T1000 (cell line): ENCODE measurements at regions not wholly inside any gene's neighbourhood (a gene's known extent, or its start where the extent isn't known, plus 50 kb on each side); places are given as distances from the start of the nearest gene placed in this dataset.

Experiments
- DNase-seq: peaks from one replicate; lab custom pipeline; 2025; ENCODE audit warnings: mixed read lengths; lab: John Stamatoyannopoulos, UW

DNA sequence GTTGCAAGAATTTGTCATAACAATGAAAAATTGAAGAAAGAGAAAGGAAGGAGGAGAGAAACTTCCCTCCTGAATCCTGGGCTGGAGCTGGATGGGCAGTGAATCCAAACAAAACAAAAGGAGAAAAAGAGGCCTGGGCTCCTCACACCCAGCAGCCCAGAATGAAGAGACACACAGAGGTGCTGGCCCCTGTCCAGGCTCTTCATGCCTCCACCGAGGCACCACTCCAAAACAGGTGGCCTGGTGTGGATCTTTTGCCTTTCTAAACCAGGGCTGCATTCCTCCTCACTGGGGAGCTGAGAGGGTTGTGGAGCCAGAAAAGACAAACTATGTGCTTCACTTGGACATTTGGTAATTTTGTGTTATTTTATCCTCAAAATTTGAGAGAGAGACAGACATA, 76.0 kb downstream of the FAM124B start:
- no peak for DNase-seq

DNA sequence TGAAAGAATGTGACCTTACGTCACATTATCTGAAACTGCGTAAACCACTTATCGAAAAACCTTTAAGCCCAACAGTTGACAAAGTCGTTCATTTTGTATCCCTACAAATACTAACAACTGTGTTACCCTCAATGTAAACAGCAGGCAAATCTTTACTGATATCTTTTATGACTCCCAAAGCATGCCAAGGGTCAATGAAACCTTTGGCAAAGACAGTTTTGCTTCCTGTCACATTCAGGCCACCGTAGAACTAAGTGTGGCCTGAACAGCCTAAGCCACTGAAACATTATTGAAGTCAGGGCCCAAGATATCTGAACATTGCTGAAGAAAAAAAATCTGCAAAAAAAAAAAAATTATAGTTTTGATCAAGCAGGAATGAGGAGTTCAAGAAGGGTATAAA, 77.3 kb downstream of the FAM124B start:
- no peak for DNase-seq

DNA sequence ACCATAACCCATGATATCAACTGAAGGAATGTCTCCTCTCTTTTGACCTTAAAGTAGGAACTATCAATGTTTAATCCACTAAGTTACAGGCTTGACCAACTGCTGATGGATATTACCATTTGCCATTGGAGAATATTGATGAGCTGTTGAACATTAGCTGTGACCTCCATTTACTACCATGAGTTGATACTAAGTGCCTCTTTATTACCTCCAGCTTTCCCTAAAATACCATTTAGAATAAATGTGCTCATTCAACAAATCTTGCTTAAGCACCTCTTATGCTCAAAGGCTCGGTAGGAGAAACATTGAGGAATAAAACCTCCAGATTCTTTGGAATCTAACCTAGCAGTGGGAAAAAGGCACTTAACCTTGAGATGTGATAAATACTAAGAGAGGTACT, 81.2 kb downstream of the FAM124B start:
- no peak for DNase-seq

DNA sequence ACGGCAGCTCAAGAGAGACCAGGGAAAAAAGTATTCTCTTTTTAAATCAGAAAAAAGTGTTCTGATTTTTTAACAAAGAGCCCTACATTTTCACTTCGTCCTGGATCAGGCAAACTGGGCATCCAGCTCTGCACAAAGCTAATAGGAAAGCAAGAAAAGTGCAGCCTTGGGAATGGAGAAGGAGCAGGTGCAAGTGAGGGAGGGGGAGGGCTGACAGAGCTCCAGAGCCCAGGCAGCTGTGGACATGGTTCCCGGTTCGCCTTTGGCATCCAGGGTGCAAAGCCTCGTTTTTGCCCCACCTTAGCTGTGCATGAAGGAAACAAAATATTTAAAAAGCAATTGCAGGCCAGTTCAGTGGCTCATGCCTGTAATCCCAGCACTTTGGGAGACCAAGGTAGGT, 82.2 kb downstream of the FAM124B start:
- no peak for DNase-seq

DNA sequence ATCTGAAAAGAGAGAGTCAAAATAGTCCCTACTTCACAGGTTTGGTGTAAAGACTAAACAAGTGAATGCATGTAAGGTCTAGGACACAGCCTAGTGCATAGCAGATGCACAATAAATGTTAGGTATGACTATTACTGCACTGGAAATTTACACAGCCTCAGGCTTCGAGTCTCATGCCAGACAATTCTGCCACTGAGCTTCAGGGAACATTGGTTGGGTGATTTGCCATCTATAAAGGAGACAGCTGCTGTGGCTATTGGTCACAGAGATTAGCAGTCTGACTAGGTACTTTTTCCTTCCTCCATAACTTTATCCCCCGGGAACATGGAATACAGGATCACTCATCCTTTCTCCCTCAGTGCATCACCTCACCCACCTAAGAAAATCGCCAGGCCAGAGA, 89.2 kb downstream of the FAM124B start:
- no peak for DNase-seq

DNA sequence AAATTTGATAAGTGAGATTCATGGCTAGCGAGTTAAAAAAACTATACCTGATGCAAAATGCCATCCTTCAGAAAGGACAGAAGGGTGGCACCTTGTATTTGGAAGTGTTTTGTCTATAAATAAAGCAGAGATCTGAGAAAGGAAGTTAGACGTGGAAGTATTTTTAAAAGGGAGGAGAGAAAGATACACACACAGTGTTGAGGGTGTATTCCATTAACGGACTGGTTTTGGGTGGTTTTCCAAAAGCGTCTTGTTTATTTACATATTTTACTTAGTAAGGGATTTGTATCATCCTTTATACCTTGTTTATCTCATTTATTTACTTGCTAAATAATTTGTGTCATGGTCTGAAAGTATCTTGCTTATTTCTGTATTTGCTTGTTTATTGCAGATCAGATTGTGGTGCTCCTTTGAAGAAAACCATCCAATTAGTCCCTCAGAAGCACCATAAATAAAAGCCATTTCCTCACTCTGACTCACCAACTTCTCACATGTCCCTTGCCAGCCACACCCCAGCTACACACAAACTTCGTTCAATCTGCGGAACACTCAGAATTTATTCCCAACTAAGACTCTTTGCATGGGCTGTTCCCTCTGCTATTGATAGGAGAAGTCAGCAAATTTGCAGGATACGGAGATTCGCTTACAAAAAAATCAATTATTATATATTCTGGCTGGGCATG, 90.8 kb downstream of the FAM124B start:
- DNase-seq = no peak

DNA sequence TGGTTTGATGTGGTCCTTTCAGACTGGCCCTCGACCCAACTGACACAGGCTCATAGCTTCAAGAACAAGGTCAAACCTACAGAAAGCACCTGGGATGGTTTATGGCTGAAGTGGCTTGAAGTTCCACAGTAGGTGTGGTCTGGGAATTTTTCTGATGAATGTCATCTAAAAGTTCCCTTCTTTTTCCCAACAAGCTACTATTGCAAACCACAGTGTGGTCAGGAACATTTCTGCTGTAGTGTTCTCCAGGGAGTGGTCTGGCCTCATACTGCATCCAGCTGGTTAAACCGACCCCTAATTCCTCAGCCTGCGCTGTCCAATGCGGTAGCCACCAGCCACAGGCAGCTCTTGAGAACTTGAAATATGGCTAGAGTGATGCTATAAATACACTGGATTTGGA, 92.7 kb downstream of the FAM124B start:
- no peak for DNase-seq

DNA sequence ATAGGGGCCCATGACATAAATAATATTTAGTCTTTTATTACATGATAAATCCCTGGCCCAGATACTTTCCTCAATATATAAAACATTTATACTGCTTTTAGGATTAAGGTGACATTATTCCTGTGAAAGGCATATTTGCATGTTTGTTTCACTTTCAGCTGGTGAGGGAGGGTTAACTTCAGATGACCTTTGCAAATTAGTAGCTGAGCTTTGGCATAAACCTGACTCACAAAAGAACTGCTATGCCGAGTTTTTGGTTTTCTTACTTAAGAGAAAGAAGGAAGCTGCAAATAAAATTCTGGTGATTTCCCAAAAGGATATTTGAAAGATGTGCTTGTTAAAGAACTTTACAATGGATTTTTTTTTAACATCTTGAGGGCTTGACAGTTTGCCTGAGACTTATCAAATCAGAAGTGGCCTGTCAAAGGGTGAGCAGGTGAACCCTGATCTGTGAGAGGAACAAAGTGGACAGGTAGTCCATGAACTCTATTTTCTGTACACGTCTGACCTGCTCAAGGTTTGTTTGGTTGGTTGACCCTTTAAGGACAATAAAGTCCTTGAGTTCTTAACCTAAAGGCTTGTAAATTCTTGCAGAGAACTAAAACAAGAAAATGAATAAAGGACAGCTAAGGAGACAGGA, 93.5 kb downstream of the FAM124B start:
- DNase-seq = no peak

DNA sequence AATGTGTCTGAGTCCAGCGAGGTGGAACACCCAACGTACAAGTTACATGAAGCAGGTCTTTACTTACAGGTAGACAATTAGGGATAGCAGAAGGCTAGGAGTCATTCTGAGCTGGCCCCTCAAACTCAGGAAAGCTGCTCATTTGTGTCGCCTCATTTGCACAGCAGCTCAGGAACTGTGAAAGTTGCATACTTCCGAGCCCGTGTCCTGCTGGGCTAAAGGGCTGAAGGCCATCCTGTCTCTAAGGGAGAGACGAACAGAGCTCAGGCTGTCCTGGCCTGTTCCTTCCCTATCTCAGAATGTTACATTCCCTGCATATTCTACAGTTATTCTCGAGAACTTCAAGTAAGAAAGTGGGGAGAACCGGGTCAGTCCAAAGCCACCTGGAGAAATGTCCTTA, 99.0 kb downstream of the FAM124B start:
- no peak for DNase-seq

DNA sequence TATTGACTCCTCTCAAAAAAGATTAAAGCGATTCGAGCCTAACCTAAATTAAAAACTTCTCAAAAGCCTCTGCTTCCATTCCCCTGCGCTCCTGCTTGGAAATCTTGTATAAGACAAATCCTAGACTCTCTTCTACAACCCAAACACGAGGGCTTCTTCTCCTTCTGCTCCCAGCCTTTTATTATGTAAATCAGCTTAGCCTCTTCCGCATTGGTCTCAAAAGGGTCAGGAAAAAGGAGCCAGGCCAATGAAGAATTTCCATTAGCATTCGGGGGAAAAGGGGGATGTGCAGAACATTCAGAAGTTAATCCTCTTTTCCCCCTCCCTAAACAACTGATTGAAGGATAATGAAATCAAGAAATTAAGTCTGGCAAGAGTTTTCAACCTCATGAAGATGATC, 107.9 kb downstream of the FAM124B start:
- no peak for DNase-seq

DNA sequence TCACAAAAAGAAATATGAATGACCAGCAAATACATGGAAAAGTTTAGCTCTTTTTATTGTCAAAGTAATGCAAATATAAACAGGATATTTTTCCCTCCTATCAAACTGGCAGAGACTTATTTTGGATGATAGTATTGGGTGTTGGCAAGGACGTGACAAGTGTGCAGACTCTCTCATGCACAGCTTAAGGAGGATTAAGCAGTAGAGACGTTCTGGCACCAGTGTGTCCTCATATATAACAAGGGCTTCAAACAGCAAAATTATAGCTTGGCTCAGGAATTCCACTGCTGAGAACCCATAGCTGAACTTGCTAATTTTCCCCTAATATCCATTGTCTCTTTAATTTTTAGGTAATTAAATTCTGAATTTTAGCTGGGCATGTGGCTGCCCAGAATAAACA, 114.4 kb downstream of the FAM124B start:
- no peak for DNase-seq

DNA sequence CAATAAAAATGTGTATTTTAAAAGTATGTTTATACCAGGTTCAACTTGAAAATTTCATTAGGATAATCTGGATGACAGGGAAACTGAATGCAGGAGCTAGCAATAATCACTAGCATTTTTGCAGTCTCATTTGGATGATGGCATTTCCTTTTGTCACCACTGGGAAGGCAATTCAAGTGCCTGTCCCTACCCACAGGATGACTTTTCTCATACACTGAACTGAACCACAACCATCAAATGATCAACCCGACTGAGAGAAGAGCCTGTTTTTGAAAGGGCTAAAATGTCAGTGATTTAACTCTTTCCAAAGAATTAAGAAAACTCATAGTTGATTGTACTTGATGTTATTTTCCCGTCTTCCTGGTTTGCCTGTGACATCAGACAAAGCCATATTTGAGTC, 115.0 kb downstream of the FAM124B start:
- DNase-seq = no peak

DNA sequence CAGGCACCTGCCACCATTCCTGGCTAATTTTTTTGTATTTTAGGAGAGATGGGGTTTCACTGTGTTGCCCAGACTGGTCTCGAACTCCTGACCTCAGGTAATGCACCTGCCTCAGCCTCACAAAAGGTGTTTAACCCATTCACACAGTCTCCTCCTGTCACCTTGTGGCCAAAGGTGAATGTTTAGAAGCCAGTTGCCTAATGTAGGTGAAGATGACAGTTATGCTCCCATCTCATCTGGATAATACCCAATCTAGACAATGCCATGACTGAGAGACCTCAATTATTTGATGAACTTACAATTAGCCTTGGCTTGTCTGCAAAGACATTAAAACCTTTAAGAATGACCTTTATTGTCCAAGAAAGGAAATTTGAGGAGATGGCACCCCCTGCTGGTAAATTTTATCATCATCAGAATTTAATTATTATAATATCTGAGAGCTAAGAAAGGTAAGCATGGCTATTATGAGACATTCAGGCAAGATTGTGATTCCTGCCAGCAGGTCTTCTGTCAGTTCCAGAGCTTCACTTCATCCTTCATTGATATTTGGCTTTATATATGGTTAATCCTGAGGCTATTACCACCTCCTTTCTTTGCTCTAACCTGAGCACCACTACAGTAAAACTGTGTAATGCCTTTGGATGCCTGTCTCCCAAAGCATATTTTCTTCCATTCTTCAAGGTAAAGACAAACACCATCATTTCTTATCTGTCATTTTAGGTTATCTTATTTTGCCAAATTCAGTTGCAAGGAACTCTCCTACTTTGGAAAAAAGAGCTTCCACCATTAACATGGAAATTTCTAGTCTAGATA, 117.6 kb downstream of the FAM124B start:
- no peak for DNase-seq

DNA sequence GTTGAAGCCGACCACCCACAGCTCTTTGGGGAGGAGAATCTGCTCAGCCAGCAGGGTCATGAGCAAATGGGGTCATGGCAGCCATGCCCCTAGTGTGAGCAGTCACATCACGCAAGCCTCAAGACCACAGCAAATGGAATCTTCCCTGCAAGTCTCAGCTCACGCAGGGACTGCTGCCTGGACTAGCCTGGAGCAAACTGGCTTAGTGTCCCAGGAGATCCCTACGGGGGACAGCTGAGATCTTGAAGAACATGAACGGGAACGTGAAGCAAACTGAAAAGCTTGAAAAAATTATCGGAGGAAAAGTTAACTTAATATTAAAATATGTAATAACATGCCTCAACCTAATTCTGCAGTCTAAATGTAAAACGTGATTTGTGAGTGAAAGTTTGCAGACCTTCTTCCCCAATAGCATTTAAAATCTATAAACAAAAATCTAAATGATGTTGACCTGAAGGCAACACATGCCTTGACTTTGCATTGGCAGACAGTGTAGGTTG, 118.4 kb downstream of the FAM124B start:
- DNase-seq = no peak

DNA sequence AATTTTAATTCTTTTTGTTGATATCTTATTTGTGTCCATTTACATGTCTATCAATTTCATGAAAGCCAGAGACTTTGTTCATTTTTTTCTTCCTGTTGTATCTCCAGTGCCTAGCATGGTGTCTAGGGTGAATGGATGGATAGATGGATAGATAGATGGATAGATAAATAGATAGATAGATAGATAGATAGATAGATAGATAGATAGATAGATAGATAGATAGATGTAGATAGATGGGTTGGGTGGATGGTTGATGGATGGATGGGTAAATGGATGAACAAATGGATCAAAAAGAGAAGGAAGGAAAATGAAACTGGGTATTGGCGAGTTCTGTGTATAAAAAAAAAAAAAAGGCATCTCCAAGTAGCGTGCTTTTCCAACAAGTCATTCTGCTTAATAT, 120.5 kb downstream of the FAM124B start:
- DNase-seq = no peak

DNA sequence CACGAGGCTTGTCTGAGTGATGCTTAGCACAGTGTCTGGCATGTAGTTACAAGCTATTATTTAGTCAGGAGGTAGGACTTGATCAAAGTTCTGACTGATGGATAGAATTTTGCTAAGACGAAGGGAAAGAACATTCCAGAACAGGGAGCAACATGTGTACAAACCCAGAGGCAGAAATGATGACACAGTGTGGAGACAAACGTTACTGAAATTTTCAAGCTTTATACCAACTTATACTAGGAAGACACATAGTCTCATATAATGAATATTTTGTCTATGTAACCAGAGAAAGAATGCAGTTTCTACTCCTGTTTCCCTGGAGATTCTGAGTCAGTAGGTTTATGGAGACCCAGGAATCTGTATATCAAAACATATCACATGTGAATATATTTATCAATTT, 123.4 kb downstream of the FAM124B start:
- DNase-seq = no peak

DNA sequence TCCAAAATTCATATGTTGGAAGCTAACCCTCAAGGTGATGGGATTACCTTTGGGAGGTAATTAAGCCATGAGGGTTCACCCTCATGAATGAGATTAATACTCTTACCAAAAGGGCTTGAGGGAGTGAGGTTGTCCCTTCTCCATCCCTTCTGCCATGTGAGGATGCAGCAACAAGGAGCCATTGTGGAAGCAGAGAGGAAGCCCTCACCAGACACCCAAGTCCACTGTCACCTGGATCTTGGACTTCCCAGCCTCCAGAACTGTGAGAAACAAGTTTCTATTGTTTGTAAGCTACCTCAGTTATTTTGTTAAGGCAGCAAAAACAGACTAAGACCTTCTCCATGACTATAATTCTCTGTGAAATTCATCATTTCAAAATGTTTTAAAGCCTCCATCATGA, 125.7 kb downstream of the FAM124B start:
- no peak for DNase-seq

DNA sequence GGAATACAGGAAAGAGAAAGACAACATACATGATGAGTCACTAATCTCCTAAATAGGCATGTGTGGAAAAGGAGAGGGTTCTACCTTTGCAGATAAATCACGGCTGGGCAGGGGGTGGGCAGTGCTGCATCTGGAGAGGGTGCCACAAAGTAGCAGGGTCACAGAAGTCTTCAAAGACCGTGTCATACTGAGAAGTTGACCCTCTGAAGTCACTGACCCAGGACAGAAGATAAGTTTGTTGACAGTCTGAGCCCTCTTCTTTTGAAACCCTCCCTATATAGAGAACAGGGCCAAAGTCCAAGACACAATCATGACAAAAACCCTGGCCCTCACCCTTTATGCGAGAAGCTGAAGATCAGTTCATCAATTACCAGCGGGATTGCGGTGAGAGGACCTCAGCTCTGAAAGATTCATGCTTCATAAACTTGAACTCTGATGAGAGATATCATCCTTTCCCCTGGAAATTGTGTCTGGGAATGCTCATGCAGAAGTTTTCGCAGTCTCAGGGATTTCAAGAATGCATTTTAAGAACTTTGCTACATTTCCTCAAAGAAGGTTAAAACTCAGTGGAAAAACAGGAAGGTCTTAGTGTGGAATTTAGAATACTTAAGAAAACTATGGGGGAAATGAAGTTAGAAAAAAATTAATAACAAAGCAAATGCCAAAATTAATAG, 129.5 kb downstream of the FAM124B start:
- DNase-seq = no peak

DNA sequence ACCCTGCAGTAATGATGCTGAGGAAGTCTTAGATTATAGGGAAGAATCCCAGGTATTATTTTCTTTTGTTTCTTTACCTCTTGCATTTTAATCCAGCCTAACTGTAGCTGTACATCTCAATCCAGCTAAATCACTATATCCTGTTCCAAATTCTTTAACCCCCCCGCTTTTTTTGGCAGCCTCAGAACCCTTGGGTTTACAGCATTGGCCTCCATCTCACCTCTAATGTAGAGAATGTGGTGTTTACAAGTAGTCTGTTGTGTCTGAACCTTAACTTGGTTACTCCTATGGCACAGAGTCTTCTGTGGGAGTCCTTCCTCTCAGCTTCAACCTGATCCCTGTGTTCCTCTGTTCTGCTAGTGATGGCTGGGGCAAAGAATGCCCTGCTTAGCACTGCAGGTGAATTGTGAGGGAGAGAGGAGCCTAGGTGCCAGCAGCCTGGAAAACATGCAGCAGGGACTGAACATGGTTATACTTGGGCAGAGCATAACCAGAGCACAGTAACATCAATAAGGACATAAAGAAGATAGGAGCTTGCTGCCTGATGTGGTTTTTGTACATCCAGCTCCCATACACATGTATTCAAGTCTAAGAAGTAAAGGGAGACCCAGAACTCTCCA, 130.2 kb downstream of the FAM124B start:
- no peak for DNase-seq

DNA sequence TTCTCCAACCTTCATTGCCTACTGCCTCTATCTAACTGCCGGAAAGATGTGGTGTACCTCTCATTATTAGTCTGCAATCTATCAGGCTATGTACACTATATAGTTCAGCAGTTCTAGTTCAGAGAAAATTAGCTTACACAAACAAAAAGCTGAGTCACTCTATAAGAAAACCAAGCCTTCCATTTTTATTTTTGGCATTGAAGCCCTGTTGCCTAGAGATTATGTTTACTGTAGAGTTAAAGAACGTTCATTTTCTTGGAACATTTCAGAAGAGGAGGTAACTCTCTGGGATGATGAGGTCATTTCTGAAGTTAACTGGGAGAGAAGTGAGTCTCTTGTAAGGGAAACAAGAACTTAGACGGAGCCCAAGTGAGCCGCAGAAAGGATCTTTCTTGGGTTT, 133.5 kb downstream of the FAM124B start:
- no peak for DNase-seq

DNA sequence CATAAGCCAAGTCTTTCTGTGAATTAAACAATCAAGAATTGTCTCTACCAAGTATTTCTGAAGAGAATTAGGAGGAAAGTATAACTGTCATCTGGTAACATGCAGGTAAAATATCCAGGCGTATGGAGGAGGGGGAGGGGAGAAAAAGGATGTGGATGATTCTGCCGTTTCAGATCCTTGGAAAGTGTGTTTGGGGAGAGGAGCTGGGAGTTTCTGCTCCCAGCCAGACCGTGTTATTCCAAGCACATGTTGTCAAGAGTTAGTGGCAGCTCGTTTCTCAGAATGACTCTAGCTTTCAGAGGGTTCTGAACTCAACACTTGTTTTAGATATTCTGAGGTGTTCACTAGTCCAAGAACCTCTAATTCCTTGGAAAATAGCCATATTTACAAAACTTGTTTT, 137.6 kb downstream of the FAM124B start:
- DNase-seq = no peak

DNA sequence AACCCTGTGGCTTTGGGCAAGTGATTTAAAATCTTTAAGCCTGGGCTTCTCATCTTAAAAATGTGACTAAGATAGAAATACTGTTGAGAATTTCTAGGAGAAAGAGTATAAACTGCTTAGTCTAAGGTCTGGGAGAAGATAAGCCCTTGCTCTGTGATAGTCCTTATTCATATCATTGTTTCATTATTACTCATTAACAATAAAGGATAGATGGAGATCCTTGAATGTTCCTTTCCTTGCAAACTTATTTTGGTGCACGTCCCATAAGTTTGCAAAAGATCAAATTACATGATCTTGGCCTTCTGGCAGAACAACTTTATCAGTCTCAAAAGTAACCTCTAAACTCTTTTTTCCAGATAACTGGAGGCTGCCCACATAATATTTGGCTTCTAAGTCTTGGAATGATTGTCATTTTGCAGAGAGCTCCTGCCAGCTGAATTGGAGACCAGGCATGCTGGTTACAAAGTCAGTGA, 138.3 kb downstream of the FAM124B start:
- DNase-seq = no peak
